Nephron (organoid): ENCODE measurements at regions not wholly inside any gene's neighbourhood (a gene's known extent, or its start where the extent isn't known, plus 50 kb on each side); places are given as distances from the start of the nearest gene placed in this dataset.

Source experiments
- H3K27ac Mint-ChIP-seq, 3 experiments: 2 replicates each; pipeline ENCODE4 v1.8.0; 2020; ENCODE audit warnings: mixed read lengths in 3 of 3, mild to moderate bottlenecking in 2 of 3, moderate library complexity in 1 of 3
- H3K27me3 Mint-ChIP-seq: 2 replicates; pipeline ENCODE4 v1.8.0; 2021; ENCODE audit warnings: low read depth, mild to moderate bottlenecking, moderate library complexity, mixed read lengths
- H3K36me3 Mint-ChIP-seq: 2 replicates; pipeline ENCODE4 v1.8.0; 2020; ENCODE audit warnings: low read depth, mixed read lengths
- H3K4me1 Mint-ChIP-seq: 2 replicates; pipeline ENCODE4 v1.8.0; 2020; ENCODE audit warnings: mixed read lengths
- H3K4me3 Mint-ChIP-seq, 3 experiments: 2 replicates each; pipeline ENCODE4 v1.8.0; 2020; ENCODE audit warnings: mild to moderate bottlenecking in 3 of 3, mixed read lengths in 3 of 3, moderate library complexity in 2 of 3
- H3K9me3 Mint-ChIP-seq: 2 replicates; pipeline ENCODE4 v1.8.0; 2020; ENCODE audit warnings: mixed read lengths
- CTCF ChIP-seq, 3 experiments: fragments of 200-600 bp; sonication (generic); IDR thresholded peaks; one replicate each; pipeline ENCODE4 v1.5.0; 2021; ENCODE audit warnings: antibody characterized with exemption in 3 of 3; ENCODE audit not compliant: unreplicated experiment in 3 of 3

GRCh38 chr14:22463763-22464173 is 125.3 kb downstream of the DAD1 start:
- H3K9me3 Mint-ChIP-seq: no peaks in the 10 kb centered on the region
- no peak overlapping the region for H3K4me3 Mint-ChIP-seq
- H3K27ac Mint-ChIP-seq: no peak overlapping the region
- no peaks in the 10 kb centered on the region for H3K4me1 Mint-ChIP-seq
- no peaks in the 10 kb centered on the region for H3K36me3 Mint-ChIP-seq
- H3K27me3 Mint-ChIP-seq: no peaks in the 10 kb centered on the region
- no peak for TF ChIP-seq CTCF (IDR thresholded peaks at IDR 0.05; ENCODE audit: unreplicated experiment in 3 of 3)

GRCh38 chr14:22462923-22463322 is 126.1 kb downstream of the DAD1 start:
- Mint-ChIP-seq H3K27ac (no peak overlapping the region), H3K4me1 (no peaks in the 10 kb centered on the region), H3K9me3 (no peaks in the 10 kb centered on the region), H3K4me3 (no peak overlapping the region), H3K36me3 (no peaks in the 10 kb centered on the region), H3K27me3 (no peaks in the 10 kb centered on the region)
- TF ChIP-seq CTCF (IDR thresholded peaks at IDR 0.05; ENCODE audit: unreplicated experiment in 3 of 3): no peak

GRCh38 chr14:22460461-22461195 is 128.4 kb downstream of the DAD1 start:
- no peaks in the 10 kb centered on the region for H3K4me1 Mint-ChIP-seq
- H3K9me3 Mint-ChIP-seq: no peaks in the 10 kb centered on the region
- H3K36me3 Mint-ChIP-seq: no peaks in the 10 kb centered on the region
- no peak overlapping the region for H3K4me3 Mint-ChIP-seq
- no peak for TF ChIP-seq CTCF (IDR thresholded peaks at IDR 0.05; ENCODE audit: unreplicated experiment in 3 of 3)
- no peak overlapping the region for H3K27ac Mint-ChIP-seq
- no peaks in the 10 kb centered on the region for H3K27me3 Mint-ChIP-seq

DNA sequence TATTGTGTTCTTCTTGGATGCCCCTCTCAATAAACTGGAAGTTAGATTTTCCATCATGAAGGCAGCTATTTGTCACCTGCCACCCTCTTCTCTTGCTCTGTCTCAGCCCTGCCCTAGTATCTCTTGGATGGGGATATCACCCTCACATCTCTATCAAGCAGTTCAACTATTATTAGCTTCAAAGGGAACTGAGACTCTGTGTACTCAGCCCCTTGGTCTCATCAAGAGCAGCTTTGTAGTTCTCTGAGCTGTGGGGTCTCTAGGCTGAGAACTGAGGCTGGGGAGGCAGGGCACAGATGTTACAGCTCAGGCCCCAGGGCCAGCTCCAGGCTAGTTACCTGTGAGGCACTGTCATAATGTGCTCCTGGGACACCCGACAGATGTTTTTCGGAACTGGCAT is 130.3 kb downstream of the DAD1 start:
- Mint-ChIP-seq H3K9me3 (no peaks in the 10 kb centered on the region), H3K36me3 (no peaks in the 10 kb centered on the region), H3K27ac (no peak overlapping the region), H3K27me3 (no peaks in the 10 kb centered on the region), H3K4me1 (no peaks in the 10 kb centered on the region), H3K4me3 (no peak overlapping the region)
- no peak for TF ChIP-seq CTCF (IDR thresholded peaks at IDR 0.05; ENCODE audit: unreplicated experiment in 3 of 3)

GRCh38 chr14:22456998-22457594 is 131.9 kb downstream of the DAD1 start:
- TF ChIP-seq CTCF (IDR thresholded peaks at IDR 0.05; ENCODE audit: unreplicated experiment in 3 of 3): no peak
- Mint-ChIP-seq H3K27me3 (peaks cover 10% of the 10 kb centered on the region), H3K9me3 (no peaks in the 10 kb centered on the region), H3K36me3 (no peaks in the 10 kb centered on the region), H3K4me1 (no peaks in the 10 kb centered on the region), H3K27ac (no peak overlapping the region), H3K4me3 (no peak overlapping the region)

GRCh38 chr14:22456421-22456820 is 132.6 kb downstream of the DAD1 start:
- Mint-ChIP-seq H3K9me3 (no peaks in the 10 kb centered on the region), H3K36me3 (no peaks in the 10 kb centered on the region), H3K27me3 (peaks cover 10% of the 10 kb centered on the region), H3K4me1 (no peaks in the 10 kb centered on the region), H3K4me3 (no peak overlapping the region), H3K27ac (no peak overlapping the region)
- TF ChIP-seq CTCF (IDR thresholded peaks at IDR 0.05; ENCODE audit: unreplicated experiment in 3 of 3): no peak
